Right ventricle myocardium superior (tissue), 1 donor: ENCODE measurements at regions not wholly inside any gene's neighbourhood (a gene's known extent, or its start where the extent isn't known, plus 50 kb on each side); places are given as distances from the start of the nearest gene placed in this dataset.
A peak's percentile ranks its signal among the peaks of the same experiment; 100 is the strongest.
"Not testable (repeated sequence)": the region's sequence is repeated elsewhere in the genome, so short reads cannot be mapped to it uniquely, and the experiment has no call there.

Experiments used
- ATAC-seq: fragments of 200-7000 bp; cut with Tn5 transposase; one replicate; pipeline ENCODE4 v1.9.1; 2020; ENCODE audit warnings: mild to moderate bottlenecking; ENCODE audit not compliant: poor library complexity
- DNase-seq: peaks from one replicate; pipeline ENCODE4 v3.0.0-alpha.2; 2020
- intact Hi-C: fragments of 100-400 bp; cut with DNase I; formaldehyde crosslinking; loops from one replicate; pipeline ENCODE4 v1.11.2; 2022
- donor health status: DM: no; HTN: yes; CAD: no; lungs with severe emphysema.

DNA sequence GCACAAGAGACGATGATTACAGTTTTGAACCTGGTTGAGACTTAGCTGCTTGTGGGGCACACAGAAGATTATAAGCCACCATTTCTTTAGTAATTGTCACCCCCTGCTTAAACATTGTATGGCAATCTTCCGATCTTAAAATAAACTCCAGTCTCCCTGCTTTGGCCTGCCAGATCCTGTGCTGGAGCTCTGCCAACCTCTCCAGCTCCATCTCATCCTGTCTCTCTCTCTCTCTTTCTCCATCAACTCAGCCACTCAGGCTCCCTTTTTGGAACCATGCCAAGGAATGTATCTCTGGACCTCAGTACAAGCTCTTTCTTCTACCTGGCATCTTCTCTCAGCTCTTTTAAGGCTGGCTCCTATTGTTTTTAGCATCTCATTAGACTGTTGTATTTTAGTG is 1053.2 kb downstream of the REEP3 start:
- ATAC-seq (no peak), DNase-seq (no peak)

DNA sequence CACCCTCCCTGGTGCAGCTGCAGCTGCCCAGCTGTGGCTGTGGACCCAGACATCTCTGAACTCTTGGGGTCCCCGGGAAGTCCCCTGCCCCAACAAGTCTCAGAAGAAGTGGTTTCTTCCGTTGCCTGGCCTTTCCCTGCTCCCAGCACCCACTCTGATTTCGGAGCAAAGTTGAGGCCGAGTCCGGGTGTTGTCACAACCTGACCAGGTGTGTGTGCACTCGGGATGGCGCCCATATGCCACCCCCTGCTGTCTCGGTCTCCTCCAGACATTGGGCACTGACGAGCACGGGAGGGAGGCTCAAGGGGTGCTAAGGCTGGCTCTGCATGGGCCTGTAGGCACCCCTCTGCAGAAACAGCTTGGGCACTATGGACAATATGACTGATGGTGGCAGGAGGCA is 1055.3 kb downstream of the REEP3 start:
- no peak for DNase-seq
- ATAC-seq: no peak
- intact Hi-C loops: no loop called here

More for the DNA sequence above, 1053.2 kb downstream of the REEP3 start:
- intact Hi-C loops: no loop called here

DNA sequence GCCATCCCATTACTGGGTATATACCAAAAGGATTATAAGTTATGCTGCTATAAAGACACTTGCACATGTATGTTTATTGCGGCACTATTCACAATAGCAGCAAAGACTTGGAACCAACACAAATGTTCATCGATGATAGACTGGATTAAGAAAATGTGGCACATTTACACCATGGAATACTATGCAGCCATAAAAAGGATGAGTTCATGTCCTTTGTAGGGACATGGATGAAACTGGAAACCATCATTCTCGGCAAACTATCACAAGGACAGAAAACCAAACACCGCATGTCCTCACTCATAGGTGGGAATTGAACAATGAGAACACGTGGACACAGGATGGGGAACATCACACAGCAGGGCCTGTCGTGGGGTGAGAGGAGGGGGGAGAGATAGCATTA is 1057.6 kb downstream of the REEP3 start:
- DNase-seq, intact Hi-C loops, ATAC-seq: not testable (repeated sequence)

DNA sequence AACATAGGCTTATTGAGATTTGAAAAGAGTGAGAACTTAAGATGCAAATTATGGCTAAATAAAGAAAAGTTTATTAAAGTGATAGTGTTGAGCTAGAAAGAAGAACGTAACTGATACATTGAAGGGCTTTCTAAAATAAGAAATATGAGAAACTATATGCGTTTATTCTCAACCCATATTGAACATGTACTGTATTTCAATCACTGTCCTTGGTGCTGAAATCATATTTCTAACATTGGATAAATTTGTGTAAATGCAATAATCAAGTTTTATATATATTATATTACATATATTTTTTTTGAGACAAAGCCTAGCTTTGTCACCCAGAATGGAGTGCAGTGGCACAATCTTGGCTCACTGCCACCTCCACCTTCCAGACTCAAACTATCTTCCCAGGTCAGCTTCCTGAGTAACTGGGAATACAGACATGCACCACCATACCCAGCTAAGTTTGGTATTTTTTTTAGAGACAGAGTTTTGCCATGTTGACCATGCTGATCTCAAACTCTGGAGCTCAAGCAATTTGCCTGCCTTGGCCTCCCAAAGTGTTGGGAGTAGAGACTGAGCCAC is 1065.8 kb downstream of the REEP3 start:
- intact Hi-C loops: no loop called here
- ATAC-seq: no peak
- DNase-seq: no peak

DNA sequence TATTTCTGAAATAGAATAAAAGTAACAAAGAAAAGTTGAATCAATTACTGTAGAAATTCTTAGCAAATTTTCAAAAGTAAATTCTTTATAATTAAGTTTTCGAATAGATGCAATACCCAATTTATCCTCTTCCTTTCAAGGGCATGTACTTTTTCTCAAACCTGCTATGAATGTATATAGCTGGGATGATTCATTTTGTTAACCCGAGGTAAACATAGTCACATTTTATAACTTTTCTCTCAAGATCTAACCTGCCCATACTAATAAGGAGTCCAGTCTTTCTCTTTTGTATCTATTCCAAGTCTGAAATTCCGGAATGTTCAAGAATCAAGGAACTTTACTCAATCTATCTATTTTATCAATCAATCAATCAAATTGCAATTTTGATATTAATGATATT is 1072.9 kb downstream of the REEP3 start:
- intact Hi-C loops: no loop called here
- ATAC-seq (no peak), DNase-seq (no peak)

DNA sequence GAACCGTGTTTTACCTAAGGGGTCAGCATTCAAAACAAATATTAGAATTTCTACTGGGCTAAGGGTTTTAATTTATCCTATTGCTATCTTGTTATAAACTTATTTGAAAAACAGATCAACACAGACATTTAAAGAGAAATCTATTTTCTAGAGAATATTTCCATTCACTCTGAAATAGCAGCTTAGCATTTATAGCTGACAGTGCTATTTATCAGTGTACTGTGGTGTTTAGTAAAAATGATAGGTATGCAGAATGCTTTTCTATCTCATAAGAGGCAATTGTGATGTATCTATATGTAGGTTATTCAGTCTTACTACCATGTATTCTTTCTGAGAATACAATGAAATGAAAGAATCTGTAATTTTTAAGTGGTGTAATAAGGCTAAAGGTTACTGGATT is 1077.4 kb downstream of the REEP3 start:
- no peak for ATAC-seq
- intact Hi-C loops: no loop called here
- DNase-seq: no peak

DNA sequence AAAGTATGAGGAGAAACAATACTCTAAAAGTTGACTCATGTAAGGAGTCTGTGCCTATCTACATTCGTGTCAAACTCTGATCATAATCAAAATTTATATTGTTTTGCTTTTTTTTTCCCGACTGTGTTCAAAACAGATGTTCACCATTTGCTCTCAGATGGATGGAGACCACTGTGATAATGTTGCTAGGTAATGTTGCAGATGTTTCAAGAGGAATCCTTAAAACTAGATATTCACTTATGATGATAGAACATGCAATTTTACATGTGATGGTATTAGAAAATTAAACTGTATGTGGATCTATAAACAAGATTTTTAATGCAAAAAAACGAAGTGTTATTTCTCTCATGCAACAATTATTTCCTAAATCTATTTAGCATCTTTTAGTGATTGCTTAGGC is 1080.1 kb downstream of the REEP3 start:
- intact Hi-C loops: no loop called here
- DNase-seq (no peak), ATAC-seq (no peak)

DNA sequence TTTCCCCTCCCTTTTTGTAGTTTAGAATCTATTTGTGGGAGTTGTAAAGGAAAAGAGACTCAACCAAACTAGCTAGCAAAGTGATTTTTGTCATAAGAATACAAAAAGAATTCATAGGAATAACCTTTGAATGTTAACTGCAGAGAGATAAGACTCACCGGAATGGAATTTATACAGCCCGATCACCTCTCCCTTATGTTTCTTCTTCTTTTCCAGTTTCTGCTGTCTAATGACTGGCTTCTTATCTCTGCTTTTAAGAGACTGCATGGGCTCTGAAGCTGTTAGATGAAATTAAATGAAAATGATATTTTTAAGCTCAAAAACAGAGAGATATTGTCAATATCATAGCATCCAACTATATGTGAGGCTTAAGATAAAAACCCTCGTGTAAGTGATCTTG is 1095.9 kb downstream of the REEP3 start:
- DNase-seq: no peak
- ATAC-seq: no peak
- intact Hi-C loops: no loop called here

DNA sequence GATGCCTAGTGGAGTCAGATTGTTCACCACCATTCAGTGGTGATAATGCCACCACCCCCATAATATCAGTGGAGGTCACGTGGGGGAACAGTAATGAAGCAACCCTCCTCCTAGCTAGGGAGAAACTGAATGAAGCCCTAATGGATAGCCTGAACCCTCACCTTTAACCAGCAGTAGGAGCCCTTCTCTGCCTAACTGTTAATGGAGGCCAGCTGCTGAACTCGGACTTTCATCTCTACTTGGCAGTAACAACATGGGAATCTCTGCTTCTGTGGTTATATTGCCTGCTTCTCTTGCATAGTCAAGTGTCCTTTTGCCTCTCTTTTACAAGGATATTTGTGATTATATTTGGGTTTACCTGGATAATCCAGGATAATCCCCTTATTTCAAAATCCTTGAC is 1097.9 kb downstream of the REEP3 start:
- intact Hi-C loops: no loop called here
- no peak for ATAC-seq
- DNase-seq: no peak

DNA sequence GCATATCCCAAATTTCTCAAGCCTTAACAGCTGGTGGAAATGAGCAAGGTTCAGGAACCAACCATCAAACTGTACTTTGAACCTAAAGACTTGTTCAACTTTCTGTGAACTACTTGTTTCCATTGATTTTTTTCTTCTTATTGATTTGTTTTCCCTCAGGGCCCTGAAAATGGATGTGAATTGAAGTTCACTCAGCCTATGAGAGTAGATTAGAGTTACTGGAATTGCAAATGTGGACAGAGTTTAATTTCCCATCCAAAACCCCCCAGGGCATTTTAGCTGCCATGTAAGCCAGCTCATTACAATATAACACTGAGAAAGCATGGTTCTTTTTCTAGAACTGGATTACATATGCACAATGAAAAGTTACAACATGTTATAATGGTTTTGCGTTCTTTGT is 1105.7 kb downstream of the REEP3 start:
- ATAC-seq: no peak
- DNase-seq: no peak
- intact Hi-C loops: no loop called here

DNA sequence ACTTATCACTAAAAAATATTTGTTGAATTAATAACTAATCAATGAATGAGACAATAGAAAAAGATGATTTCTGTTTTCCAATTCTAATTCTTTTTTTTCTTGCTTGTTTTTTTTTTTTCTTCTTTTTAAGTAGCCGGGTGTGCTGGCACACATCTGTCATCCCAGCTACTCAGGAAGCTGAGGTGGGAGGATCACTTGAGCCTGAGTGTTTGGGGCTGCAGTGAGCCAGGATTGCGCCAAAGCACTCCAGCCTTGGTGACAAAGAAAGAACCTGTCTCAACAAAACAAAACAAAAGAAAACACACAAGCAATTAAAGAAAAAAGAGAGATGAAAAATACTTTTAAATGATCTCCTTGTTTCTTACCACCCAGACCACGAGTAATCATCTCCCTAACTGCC is 1109.3 kb downstream of the REEP3 start:
- no peak for ATAC-seq
- intact Hi-C loops: no loop called here
- no peak for DNase-seq

DNA sequence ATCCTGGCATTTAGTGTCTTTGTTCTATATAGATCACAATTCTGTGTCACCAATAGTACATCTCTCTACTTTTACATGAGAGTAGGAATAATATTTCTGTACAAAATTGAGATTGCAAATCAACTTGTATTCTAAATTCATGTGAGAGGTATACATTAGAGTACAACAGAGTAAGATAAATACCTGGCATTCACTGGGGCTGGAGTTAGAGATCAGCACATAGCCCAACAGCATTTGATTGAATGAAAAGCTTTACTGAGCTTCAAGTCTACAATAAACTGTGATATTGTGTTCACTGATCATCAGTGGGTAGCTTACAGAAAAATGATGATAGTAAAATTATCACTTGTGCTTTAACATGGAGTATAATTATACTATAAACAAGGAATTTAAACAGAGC is 1114.7 kb downstream of the REEP3 start:
- DNase-seq: no peak
- intact Hi-C loops: no loop called here
- no peak for ATAC-seq

DNA sequence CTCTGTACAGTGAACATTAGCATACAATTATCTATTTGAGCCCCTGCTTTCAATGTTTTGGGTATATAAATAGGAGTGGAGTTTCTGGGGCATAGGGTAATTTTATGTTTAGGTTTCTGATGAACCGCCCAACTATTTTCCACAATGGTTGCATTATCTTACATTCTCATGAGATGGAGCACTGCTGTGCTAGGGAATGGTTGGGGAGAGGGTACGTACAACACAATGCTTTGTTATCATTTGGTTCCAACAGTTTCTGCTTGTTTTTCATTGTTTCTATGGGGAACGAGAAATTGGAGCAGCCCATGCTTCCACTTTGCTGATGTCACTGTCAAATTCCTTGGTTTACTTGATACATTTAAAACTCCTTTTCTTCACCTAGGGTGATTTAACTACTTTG is 1115.3 kb downstream of the REEP3 start:
- ATAC-seq: no peak
- intact Hi-C loops: no loop called here
- DNase-seq: no peak

DNA sequence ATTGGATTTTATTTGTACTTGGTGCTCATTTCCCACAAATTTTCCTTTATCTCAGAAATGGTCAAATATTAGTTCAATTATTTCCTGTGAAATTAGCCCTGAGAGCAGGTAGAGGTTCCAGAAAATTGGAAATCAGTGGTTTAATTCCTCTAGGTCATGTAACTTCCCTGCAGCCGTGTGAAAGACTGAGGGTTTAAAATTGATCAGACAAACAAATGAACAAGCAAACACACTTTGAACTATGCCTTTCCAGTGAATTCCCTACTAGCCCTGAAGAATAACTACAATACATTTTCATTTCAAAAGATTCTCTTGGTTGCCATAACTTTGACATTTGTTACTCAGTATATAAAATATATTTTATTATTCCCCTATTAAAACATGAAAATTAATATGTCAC is 1116.7 kb downstream of the REEP3 start:
- DNase-seq (no peak), ATAC-seq (no peak)
- intact Hi-C loops: no loop called here

DNA sequence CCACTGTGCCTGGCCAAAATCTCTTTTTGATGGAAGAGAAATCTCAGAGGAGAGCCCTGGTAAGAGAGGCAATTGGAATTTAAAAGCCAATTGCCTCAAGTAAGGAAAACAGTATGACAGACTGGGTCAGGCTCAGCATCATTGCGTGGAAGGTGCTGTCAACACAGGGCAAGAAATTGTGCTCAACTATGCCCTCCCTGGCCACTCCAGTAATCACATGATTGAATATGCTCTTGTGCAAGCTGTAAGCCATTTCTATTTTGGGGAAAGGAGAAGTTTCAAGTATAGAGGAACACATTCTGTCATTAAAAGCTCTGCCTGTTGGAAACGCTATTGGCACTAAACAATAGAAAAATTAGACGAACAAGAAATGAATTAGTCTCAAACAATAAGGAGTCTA is 1127.7 kb downstream of the REEP3 start:
- intact Hi-C loops: no loop called here
- no peak for DNase-seq
- peak; percentile 55 for ATAC-seq

DNA sequence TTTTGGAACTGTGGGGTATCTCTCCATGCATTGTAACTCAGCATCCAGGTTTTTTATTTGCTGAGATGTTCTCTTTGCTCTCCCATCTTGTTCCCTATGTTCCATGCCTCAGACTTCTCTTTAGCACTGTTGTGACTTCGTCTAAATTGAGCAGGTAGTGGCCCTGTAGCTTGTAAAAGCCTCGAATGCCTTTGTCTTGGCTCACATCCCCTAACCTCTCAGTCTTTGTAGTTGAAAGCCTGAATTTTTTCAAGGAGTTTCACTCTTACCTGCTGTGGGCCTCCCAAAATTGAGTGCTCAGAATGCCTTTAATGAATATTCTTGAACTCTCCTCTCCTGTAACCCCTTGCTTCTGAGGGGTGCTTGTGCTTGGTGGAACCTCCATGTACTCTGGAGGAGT is 1137.3 kb downstream of the REEP3 start:
- ATAC-seq (no peak), DNase-seq (no peak)
- intact Hi-C loops: no loop called here

DNA sequence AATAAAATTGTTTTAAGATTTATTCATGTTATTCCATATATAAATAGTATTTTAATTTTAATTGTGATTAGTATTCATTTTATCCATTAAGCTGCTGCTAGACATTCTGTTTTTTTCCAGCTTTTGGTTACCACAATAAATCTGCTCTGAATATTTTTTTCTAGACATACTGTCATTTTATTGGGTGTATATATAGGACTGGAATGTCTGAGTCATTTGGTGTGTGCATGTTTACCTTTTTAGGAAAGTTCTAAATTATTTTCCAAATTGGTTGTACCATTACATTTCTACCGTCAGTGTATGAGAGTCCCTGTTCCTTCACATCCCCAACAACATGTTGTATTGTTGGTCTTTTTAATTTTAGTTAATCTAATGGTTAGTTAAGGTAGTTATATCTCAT is 1138.1 kb downstream of the REEP3 start:
- DNase-seq (no peak), ATAC-seq (no peak)
- intact Hi-C loops: no loop called here

DNA sequence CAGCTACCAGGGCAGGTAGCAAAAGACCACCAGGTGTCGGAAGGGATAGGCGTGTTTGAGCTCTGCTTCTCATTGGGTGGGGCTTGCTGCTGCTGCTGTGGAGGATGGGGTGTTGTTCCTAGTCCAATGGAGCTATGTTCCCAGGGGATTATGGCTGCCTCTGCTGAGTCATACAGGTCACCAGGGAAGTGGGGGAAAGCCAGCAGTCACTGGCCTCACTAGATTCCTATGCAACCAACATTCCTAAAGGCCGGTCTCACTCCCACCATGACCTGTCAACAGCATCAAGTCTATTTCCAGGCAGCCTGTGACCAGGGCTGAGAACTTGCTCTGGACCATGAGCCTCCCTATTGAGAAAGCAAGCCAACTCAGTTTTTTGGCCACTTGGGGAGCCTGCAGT is 1160.8 kb downstream of the REEP3 start:
- DNase-seq: no peak

DNA sequence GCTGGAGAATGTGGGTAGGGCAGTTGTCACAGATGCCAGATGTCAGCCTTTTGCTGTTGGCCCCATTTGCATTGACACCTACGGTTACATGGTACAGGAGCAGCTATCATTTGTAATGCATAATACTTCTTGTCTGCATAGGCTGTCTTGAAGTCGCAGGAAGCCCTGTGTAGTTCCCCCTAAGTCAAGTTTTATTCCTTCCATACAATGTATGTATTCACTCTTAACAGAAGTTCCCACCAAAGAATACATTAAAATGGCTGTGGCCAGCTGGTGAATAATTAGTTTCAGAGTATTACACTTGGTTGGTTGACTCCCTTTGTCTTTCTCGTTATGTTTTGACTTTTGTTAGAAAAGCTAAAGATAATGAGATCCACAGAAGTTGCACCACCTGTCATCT is 1169.0 kb downstream of the REEP3 start:
- ATAC-seq: no peak
- intact Hi-C loops: no loop called here
- no peak for DNase-seq

More for the DNA sequence above, 1160.8 kb downstream of the REEP3 start:
- no peak for ATAC-seq
- intact Hi-C loops: no loop called here

DNA sequence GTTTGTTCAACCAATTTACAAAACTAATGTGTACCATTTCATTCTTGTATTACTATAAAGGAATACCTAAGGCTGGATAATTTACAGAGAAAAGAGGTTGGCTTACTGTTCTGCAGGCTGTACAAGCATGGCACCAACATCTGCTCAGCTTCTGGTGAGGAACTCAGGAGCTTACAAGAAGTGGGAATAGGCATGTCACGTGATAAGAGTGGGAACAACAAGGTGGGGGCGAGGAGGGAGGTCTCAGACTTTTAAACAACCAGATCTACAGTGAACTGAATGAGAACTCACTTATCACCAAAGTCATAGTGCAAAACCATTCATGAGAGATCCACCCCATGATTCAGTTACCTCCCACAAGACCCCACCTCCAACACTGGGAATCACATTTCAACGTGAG is 1178.0 kb downstream of the REEP3 start:
- no peak for DNase-seq

DNA sequence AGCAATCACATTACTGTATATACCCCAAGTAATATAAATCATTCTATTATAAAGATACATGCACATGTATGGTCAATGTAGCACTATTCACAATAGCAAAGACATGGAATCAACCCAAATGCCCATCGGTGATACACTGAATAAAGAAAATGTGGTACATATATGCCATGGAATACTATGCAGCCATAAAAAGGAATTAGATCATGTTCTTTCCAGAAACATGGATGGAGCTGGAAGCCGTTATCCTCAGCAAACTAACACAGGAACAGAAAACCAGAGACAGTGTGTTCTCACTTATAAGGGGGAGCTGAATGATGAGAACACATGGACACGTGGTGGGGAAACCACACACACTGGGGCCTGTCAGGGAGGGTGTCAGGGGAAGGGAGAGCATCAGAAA is 1180.9 kb downstream of the REEP3 start:
- intact Hi-C loops, ATAC-seq, DNase-seq: not testable (repeated sequence)

More for the DNA sequence above, 1178.0 kb downstream of the REEP3 start:
- no peak for ATAC-seq
- intact Hi-C loops: no loop called here
